GM19467 (cell line): ENCODE measurements at regions not wholly inside any gene's neighbourhood (a gene's known extent, or its start where the extent isn't known, plus 50 kb on each side); places are given as distances from the start of the nearest gene placed in this dataset.

Experiments used
- ATAC-seq: cut with Tn5 transposase; IDR thresholded peaks from one replicate; pipeline ENCODE4 v1.9.1; 2021; ENCODE audit warnings: mild to moderate bottlenecking, moderate library complexity; ENCODE audit not compliant: unreplicated experiment

DNA sequence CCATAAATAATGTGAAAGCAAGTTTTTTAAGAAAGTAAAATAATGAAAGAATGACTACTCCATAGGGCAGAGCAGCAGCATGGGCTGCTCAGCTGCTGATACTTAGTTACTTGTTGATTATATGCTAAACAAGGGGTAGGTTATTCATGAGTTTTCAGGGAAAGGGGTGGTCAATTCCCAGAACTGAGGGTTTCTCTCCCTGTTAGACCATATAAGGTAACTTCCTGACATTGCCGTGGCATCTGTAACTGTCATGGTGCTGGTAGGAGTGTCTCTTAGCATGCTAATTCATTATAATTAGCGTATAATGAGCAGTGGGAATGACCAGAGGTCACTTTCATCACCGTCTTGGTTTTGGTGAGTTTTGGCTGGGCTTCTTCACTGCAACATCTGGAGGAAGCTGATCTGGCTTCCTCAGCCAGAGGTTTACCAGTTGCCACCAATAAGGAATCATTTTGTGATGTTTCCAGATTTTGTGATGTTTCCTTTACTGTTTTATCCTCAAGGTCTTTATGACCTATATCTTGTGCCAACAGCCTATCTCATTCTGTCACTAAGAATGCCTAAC, 121.8 kb upstream of the CHL1 start:
- ATAC-seq = no peak

DNA sequence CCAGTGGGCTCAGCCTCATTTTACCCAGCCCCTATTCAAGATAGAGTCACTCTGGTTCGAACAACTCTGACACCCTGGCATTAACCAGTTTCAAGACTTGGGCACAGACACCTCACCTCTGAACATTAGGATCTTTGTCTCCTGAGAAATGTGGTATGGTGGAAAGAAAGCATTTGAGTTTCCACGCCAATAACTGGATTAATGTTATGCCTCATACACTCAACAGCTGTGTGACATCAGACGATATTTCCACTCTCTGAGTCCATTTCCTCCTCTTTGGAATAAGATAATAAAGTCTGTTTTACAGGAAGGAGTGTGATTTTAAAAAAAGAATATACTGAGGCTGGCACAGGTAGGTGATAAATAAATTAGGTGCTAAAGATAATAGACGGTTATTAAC, 121.3 kb upstream of the CHL1 start:
- ATAC-seq = no peak

DNA sequence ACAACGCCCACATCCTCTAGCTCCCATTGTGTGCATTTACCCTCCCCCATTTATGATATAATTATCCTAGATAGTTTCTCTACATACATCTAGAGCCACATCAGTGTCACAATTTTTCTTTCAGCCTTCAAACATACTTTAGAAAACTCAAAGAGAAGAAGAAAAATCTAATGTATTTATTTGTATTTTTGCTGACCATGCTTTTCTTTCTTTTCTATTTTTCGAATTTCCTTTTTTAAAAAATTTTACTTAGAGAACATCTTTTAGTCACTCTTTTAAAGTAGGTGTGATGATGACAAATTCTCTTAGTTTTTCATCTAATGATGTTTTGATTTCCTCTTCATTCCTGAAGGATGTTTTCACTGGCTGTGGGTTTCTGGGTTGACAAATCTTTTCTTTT, 117.0 kb upstream of the CHL1 start:
- no peak for ATAC-seq

DNA sequence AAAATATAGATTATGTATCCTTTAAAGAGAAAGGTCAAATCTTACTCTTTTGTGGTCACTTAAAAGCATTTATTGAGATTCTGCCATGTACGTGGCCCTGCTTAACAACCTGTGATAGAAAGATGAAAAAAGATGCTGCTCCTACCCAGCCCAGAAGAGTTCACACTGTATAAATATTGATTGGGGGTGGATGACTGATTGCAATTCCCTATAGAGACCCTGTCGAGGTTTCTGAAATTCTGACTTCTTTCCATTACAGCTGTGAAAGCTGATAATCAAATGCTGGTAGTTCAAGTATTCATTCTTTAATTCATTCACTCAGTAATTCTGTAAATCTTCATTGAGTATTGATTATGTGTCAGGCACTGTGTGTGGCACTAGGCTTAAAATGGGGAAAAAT, 114.1 kb upstream of the CHL1 start:
- no peak for ATAC-seq

- ATAC-seq = no peak
These were observed 113.5 kb upstream of the CHL1 start for GRCh38 chr3:83096-83495.

DNA sequence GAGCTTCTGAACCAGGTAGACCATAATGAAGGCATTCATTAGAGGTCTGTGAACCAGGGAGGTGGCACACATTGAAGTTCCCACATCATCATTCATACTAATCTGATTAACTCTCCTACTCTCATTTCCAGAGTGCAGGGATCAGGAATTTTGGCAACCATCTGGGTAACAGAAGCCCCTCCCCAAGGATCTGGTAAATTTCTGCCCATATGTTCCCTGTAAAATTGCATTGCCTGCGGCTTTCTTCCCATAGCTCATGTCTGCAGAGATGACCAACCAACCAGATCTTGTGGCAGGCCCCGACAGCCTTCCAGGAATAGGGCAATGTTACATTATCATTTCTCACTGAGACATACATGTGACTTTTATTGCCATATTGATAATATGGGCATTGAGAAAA, 111.4 kb upstream of the CHL1 start:
- ATAC-seq = no peak

DNA sequence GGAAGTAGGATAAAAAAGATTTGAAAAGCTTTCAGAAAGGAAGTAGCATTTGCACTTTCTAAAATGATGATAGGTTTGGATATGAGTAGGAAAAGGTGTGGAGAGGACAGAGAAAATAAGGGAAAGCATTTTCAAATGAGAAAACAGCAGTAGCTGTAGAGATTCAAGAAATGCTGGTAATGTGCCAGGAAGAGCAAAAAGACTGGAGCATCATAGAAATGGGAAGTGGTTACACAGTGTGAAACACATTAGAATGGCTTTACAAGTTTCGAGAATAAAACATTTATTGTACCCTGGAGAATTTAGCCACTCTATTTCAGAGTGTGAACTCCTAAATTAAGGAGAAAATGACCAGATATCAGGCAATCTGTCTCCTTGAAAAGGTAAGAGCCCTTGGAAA, 108.3 kb upstream of the CHL1 start:
- ATAC-seq = no peak

DNA sequence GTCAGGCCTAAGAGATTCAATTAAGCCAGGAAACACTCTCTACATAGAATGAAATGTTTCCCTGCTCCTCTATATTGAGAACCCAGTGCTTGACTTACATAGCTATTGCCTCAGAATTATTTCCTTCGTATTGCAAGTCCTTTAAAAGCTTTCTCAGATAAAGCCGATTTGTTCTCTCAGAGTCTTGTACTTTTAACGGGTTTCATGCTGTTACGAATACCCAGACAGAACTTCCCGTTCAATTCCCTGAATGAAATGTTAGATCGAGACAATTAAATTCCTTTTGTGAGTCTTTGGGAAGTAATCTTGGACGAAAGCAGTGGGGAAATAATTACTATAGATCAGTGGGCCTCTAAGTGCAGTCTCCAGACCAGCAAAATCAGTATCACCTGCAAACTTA, 102.8 kb upstream of the CHL1 start:
- no peak for ATAC-seq

DNA sequence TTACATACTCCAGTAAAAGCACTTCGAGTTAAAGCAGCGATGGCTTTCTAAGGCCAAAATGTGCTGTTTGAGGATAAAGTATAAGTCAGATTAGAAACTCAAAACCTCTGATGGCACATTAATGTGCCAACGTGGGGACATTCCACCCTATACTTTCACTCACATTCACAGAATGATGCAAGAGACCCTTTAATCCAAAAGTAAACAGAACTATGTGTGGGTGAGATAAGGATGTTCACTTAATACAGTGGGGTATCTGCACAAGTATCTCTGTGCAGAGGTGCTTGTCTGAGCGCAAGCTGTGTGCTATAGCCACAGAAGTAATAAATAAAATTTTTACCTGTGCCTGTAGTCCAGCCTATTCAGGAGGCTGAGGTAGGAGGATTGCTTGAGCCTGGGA, 100.3 kb upstream of the CHL1 start:
- no peak for ATAC-seq

DNA sequence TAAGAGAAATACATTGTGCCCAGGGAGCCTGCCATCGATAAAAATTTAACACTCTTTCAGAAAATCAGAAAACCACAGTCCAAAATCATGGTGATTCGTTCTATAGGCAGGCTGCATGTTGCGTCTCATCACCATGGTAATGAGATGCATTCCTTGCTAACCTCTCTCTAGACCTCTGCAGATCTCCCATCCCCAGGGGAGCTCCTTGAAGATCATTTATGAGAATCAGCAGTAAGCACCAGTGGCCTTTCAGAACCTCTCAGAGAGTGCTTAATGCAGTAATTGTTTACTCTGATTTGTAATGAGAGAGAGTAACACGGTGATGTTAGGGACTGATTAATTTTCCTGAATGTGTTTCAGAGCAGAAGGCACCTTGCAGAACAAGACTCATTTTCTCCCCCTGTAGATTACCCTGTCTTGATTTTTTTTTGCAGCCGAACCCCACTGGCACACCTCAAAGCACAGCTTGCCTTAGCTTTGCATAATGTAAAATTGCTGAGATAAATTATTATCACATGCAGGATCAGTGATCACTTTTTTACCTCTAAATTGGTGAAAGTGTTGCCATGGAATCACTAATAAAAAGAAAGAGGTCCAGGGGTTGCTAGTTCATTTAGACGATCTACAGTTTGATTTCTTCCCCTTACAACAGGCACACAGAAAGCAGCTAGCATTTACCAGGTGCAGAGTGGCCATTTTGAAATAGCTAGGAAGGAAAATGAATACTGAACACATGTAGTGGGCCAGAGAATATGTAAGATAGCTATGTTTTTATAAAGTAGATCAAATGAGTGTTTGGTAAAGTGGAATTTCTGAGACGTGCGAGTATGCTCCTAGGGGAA, 98.9 kb upstream of the CHL1 start:
- no peak for ATAC-seq

GRCh38 chr3:98259-98654, 98.3 kb upstream of the CHL1 start:
- no peak for ATAC-seq

GRCh38 chr3:99506-99905, 97.1 kb upstream of the CHL1 start:
- no peak for ATAC-seq

- ATAC-seq = no peak
These were observed 94.1 kb upstream of the CHL1 start for GRCh38 chr3:102484-102883.

- ATAC-seq = no peak
These were observed 92.6 kb upstream of the CHL1 start for GRCh38 chr3:103991-104390.

DNA sequence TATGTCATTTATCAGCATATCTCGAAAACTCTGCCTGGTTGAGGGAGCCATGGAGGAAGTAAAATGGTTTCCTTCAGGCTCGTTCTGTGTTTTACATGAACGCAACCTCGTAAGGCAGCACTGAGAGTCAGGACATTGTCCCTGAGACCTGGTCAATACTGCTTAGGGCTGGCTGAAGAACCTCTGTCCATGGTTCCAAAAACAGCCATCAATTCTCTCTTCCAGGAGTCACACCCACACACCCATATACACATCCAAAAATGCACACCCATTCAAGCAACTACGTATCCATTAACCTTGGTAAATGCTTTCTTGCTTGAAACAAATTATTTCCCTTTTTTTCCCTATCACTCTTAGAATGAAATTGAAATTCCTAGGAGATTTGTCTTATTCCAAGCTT, 91.0 kb upstream of the CHL1 start:
- ATAC-seq = no peak

GRCh38 chr3:106619-107018, 89.9 kb upstream of the CHL1 start:
- ATAC-seq = no peak

- peak; percentile 69 for ATAC-seq
These were observed 85.2 kb upstream of the CHL1 start for GRCh38 chr3:111143-112069.

GRCh38 chr3:112773-113172, 83.8 kb upstream of the CHL1 start:
- no peak for ATAC-seq

DNA sequence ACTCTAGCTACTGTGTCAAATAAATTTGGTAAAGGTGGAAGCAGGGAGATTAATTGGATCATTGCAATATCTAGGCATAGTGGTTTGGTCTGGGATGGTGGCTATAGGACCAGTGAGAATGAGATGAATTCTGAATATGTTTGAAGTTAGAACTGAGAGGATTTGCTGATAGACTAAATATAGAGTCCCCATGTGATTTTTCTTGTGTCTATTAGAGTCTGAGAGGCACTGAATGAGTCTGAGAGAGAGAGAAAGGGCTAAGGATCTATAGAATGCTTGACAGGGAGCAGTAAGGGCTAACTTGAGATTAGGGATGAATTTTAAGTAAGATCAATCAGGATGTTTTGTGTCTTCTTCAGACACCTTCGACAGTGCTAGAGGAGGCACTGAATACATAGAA, 77.9 kb upstream of the CHL1 start:
- no peak for ATAC-seq

DNA sequence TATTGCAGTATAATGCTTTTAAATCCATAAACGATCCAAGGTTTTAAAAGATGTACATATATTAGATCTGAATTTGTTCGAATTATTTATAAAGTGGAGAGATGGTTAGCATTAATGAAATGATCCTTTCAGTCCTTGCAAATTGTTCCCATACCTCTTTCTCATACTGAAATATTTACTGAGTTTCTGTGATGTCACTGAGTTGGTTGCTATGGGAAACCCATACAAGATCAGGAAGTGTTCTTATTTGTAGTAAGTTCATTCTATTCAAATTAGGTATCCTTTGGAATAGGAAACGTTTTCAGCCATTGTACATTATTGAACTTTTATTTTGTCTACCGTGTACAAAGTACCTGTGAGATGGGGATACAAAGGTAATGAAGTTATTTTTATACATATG, 73.2 kb upstream of the CHL1 start:
- ATAC-seq = no peak

DNA sequence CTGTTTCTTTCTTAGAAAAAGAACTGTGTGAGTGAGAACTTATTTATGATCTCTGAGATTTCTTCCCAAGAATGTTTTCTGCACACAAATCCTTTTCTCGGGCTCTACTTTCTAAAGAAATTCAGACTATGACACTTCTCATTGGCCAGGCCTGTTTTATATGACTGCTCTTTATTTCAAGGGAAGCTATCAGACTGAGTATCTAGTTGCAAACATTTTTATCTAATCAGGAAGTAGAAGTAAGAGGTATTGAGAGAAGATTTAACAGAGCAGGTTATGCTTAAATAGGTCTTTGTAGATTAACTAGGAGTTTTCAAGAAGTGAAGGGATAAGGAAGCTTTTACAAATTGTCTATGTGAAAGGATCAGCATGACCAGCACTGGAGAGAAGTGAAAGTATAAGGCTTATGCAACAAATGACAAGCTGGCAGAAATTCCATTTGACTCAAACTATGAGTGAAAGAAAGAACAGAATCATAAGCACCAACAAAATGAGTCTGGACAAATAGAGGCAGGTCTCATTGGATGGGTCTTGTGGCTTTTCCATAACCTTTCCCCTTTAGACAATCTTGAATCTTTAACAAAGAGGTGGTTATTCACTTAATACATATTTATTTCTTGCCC, 71.9 kb upstream of the CHL1 start:
- ATAC-seq = peak; percentile 54
